Fibroblast of skin of left biceps (primary cell): ENCODE measurements at regions not wholly inside any gene's neighbourhood (a gene's known extent, or its start where the extent isn't known, plus 50 kb on each side); places are given as distances from the start of the nearest gene placed in this dataset.
A peak's percentile ranks its signal among the peaks of the same experiment; 100 is the strongest.
"Not testable (repeated sequence)": the region's sequence is repeated elsewhere in the genome, so short reads cannot be mapped to it uniquely, and the experiment has no call there.

ENCODE experiments used
- DNase-seq, 2 experiments: peaks; one replicate each; pipeline ENCODE4 v3.0.0-alpha.2; 2013; ENCODE audit warnings: low read depth in 2 of 2

GRCh38 chr13:109702030-109702597 lies 84.3 kb downstream of the IRS2 start:
- DNase-seq = not testable (repeated sequence)

- DNase-seq = peak; percentile 45 to 46
These were observed 86.2 kb downstream of the IRS2 start for GRCh38 chr13:109700176-109700575.

- no peak for DNase-seq
These were observed 86.7 kb downstream of the IRS2 start for GRCh38 chr13:109699628-109700071.

- DNase-seq = peak; percentile 69 to 73
These were observed 87.6 kb downstream of the IRS2 start for GRCh38 chr13:109698779-109699178.

GRCh38 chr13:109697936-109698335 lies 88.4 kb downstream of the IRS2 start:
- no peak for DNase-seq

GRCh38 chr13:109695402-109696190 lies 90.8 kb downstream of the IRS2 start:
- no peak for DNase-seq

GRCh38 chr13:109694972-109695371 lies 91.4 kb downstream of the IRS2 start:
- DNase-seq = no peak

GRCh38 chr13:109693213-109693612 lies 93.2 kb downstream of the IRS2 start:
- DNase-seq = no peak

GRCh38 chr13:109691689-109692088 lies 94.7 kb downstream of the IRS2 start:
- no peak for DNase-seq

- no peak for DNase-seq
These were observed 98.6 kb downstream of the IRS2 start for GRCh38 chr13:109687559-109688448.

GRCh38 chr13:109685203-109685602 lies 101.2 kb downstream of the IRS2 start:
- no peak for DNase-seq

- DNase-seq = no peak
These were observed 101.6 kb downstream of the IRS2 start for GRCh38 chr13:109684824-109685202.

- DNase-seq = no peak
These were observed 102.1 kb downstream of the IRS2 start for GRCh38 chr13:109684084-109684823.

- DNase-seq = no peak
These were observed 103.7 kb downstream of the IRS2 start for GRCh38 chr13:109682534-109683244.

- no peak for DNase-seq
These were observed 105.5 kb downstream of the IRS2 start for GRCh38 chr13:109680930-109681329.

- DNase-seq = no peak
These were observed 106.1 kb downstream of the IRS2 start for GRCh38 chr13:109680288-109680687.

GRCh38 chr13:109678459-109678858 lies 107.9 kb downstream of the IRS2 start:
- no peak for DNase-seq

GRCh38 chr13:109677206-109677605 lies 109.2 kb downstream of the IRS2 start:
- DNase-seq = no peak

GRCh38 chr13:109673477-109673876 lies 112.9 kb downstream of the IRS2 start:
- DNase-seq = no peak

- no peak for DNase-seq
These were observed 113.8 kb downstream of the IRS2 start for GRCh38 chr13:109672545-109672944.

- DNase-seq = no peak
These were observed 114.5 kb downstream of the IRS2 start for GRCh38 chr13:109671919-109672318.
